IMR-90 (cell line): ENCODE measurements at regions not wholly inside any gene's neighbourhood (a gene's known extent, or its start where the extent isn't known, plus 50 kb on each side); places are given as distances from the start of the nearest gene placed in this dataset.

Experiments
- ATAC-seq: fragments of 200-7000 bp; cut with Tn5 transposase; 2 replicates; pipeline ENCODE4 v1.9.1; 2020; ENCODE audit warnings: low read depth, mild to moderate bottlenecking, moderate library complexity
- BruUV-seq: library from RNA; stranded (reverse); fragments of 400-500 nt; replicated peaks from 2 replicates; lab custom pipeline; 2021; lab: Mats Ljungman, UMichigan
- CTCF ChIA-PET: fragments of 300-600 bp; formaldehyde crosslinking; extraction: SDS; loops from one replicate; lab custom pipeline; 2021; ENCODE audit warnings: antibody characterized with exemption; lab: Yijun Ruan, JAX
- POLR2A ChIA-PET: fragments of 300-600 bp; sonication (Branson Sonifier 250); formaldehyde crosslinking; loops from one replicate; lab custom pipeline; 2022; ENCODE audit warnings: antibody characterized with exemption; ENCODE audit not compliant: unreplicated experiment; lab: Charles Lee
- DNase-seq: peaks from one replicate; pipeline ENCODE4 v3.0.0; 2013
- H2AFZ ChIP-seq: replicated peaks from 2 replicates; pipeline ENCODE3; 2013; ENCODE audit warnings: low read length, mild to moderate bottlenecking; ENCODE audit not compliant: poor library complexity
- H2AK5ac ChIP-seq: 2 replicates; pipeline ENCODE4 v1.6.1; 2013; ENCODE audit warnings: low read depth, low read length, inconsistent platforms
- H2AK9ac ChIP-seq: replicated peaks from 2 replicates; pipeline ENCODE3; 2013; ENCODE audit warnings: mild to moderate bottlenecking, low read depth, low read length, moderate library complexity; ENCODE audit not compliant: poor library complexity
- H2BK120ac ChIP-seq: 2 replicates; pipeline ENCODE4 v1.6.1; 2013; ENCODE audit warnings: low read depth, low read length, inconsistent platforms
- H2BK15ac ChIP-seq: 3 replicates; pipeline ENCODE4 v1.6.1; 2013; ENCODE audit warnings: low read depth, low read length, inconsistent platforms
- H2BK20ac ChIP-seq: 2 replicates; pipeline ENCODE4 v1.6.1; 2013; ENCODE audit warnings: low read depth, mild to moderate bottlenecking, inconsistent platforms, low read length, moderate library complexity
- H2BK5ac ChIP-seq: 2 replicates; pipeline ENCODE4 v1.6.1; 2013; ENCODE audit warnings: mild to moderate bottlenecking, low read depth, low read length, inconsistent platforms; ENCODE audit not compliant: poor library complexity, severe bottlenecking
- H3K14ac ChIP-seq: replicated peaks from 2 replicates; pipeline ENCODE4 v1.6.1; 2013; ENCODE audit warnings: low read depth, low read length, inconsistent platforms
- H3K18ac ChIP-seq: 2 replicates; pipeline ENCODE4 v1.6.1; 2013; ENCODE audit warnings: low read depth, low read length, control low read depth
- H3K23ac ChIP-seq: 2 replicates; pipeline ENCODE4 v1.6.1; 2013; ENCODE audit warnings: low read depth, low read length, inconsistent platforms
- H3K27ac ChIP-seq: 2 replicates; pipeline ENCODE4 v1.5.1; 2013; ENCODE audit warnings: mild to moderate bottlenecking, control low read depth, low read length; ENCODE audit not compliant: insufficient read depth
- H3K27me3 ChIP-seq: 2 replicates; pipeline ENCODE4 v1.6.1; 2013; ENCODE audit warnings: low read length; ENCODE audit not compliant: control insufficient read depth, insufficient read depth
- H3K36me3 ChIP-seq: 2 replicates; pipeline ENCODE4 v1.6.1; 2013; ENCODE audit warnings: low read length, mixed read lengths; ENCODE audit not compliant: control insufficient read depth, insufficient read depth
- H3K4ac ChIP-seq: 2 replicates; pipeline ENCODE4 v1.6.1; 2013; ENCODE audit warnings: low read depth, low read length, inconsistent platforms
- H3K4me1 ChIP-seq: 2 replicates; pipeline ENCODE4 v1.6.1; 2013; ENCODE audit warnings: low read length, mixed read lengths; ENCODE audit not compliant: control insufficient read depth, insufficient read depth
- H3K4me2 ChIP-seq: 2 replicates; pipeline ENCODE4 v1.6.1; 2013; ENCODE audit warnings: low read depth, mild to moderate bottlenecking, control low read depth, low read length, moderate library complexity
- H3K4me3 ChIP-seq: 2 replicates; pipeline ENCODE4 v1.5.1; 2013; ENCODE audit warnings: low read depth, mild to moderate bottlenecking, control low read depth, low read length, moderate library complexity; ENCODE audit not compliant: insufficient read depth
- H3K56ac ChIP-seq: 2 replicates; pipeline ENCODE4 v1.6.1; 2013; ENCODE audit warnings: low read length, inconsistent platforms; ENCODE audit not compliant: insufficient read depth; ENCODE audit errors: extremely low read depth
- H3K79me1 ChIP-seq, 2 experiments: 2 replicates each; pipeline ENCODE4 v1.6.1; 2013; ENCODE audit warnings: low read length in 2 of 2, inconsistent platforms in 1 of 2, low read depth in 1 of 2
- H3K9ac ChIP-seq: 2 replicates; pipeline ENCODE4 v1.6.1; 2013; ENCODE audit warnings: low read depth, low read length, control low read depth
- H3K9me1 ChIP-seq: 2 replicates; pipeline ENCODE4 v1.6.1; 2013; ENCODE audit warnings: low read length, inconsistent platforms; ENCODE audit not compliant: insufficient read depth
- H3K9me3 ChIP-seq: 2 replicates; pipeline ENCODE4 v1.6.1; 2013; ENCODE audit warnings: low read length; ENCODE audit not compliant: control insufficient read depth, insufficient read depth
- H4K20me1 ChIP-seq: 2 replicates; pipeline ENCODE4 v1.6.1; 2013; ENCODE audit warnings: low read length, inconsistent platforms; ENCODE audit not compliant: insufficient read depth
- H4K5ac ChIP-seq: 2 replicates; pipeline ENCODE4 v1.6.1; 2013; ENCODE audit warnings: mild to moderate bottlenecking, low read depth, low read length, control low read depth
- H4K8ac ChIP-seq, 2 experiments: 2 replicates each; pipeline ENCODE4 v1.6.1; 2013; ENCODE audit warnings: low read depth in 2 of 2, low read length in 2 of 2, control low read depth in 1 of 2, inconsistent platforms in 1 of 2
- H4K91ac ChIP-seq: 2 replicates; pipeline ENCODE4 v1.6.1; 2013; ENCODE audit warnings: low read depth, low read length, inconsistent platforms; ENCODE audit not compliant: insufficient read depth
- BHLHE40 ChIP-seq: fragments of 150-350 bp; IDR thresholded peaks from 2 replicates; pipeline ENCODE4 v1.6.1; 2016; ENCODE audit warnings: mild to moderate bottlenecking, low read depth, low read length
- CEBPB ChIP-seq: IDR thresholded peaks from 2 replicates; pipeline ENCODE4 v1.6.1; 2012; ENCODE audit warnings: low read depth, low read length, improper control_type of control experiment
- CHD1 ChIP-seq: IDR thresholded peaks from 2 replicates; pipeline ENCODE4 v1.6.1; 2012; ENCODE audit warnings: low read depth, low read length, improper control_type of control experiment
- FOS ChIP-seq: fragments of 150-350 bp; IDR thresholded peaks from 2 replicates; pipeline ENCODE4 v1.6.1; 2016; ENCODE audit warnings: low read depth, low read length
- MAFK ChIP-seq: IDR thresholded peaks from 2 replicates; pipeline ENCODE4 v1.6.1; 2012; ENCODE audit warnings: low read depth, low read length, improper control_type of control experiment
- MAZ ChIP-seq: IDR thresholded peaks from 2 replicates; pipeline ENCODE4 v1.6.1; 2012; ENCODE audit warnings: low read depth, mild to moderate bottlenecking, low read length, improper control_type of control experiment, moderate library complexity, borderline replicate concordance
- MXI1 ChIP-seq: IDR thresholded peaks from 2 replicates; pipeline ENCODE4 v1.6.1; 2012; ENCODE audit warnings: low read depth, mild to moderate bottlenecking, low read length, moderate library complexity, borderline replicate concordance
- NFE2L2 ChIP-seq: fragments of 150-350 bp; IDR thresholded peaks from 2 replicates; pipeline ENCODE4 v1.6.1; 2016; ENCODE audit warnings: low read depth, mild to moderate bottlenecking, low read length
- POLR2A ChIP-seq: IDR thresholded peaks from 2 replicates; pipeline ENCODE4 v1.6.1; 2012; ENCODE audit warnings: mild to moderate bottlenecking, low read depth, low read length
- RAD21 ChIP-seq: IDR thresholded peaks from 2 replicates; pipeline ENCODE4 v1.6.1; 2012; ENCODE audit warnings: low read length, improper control_type of control experiment
- RCOR1 ChIP-seq: IDR thresholded peaks from 2 replicates; pipeline ENCODE4 v1.6.1; 2012; ENCODE audit warnings: mild to moderate bottlenecking, low read length, improper control_type of control experiment; ENCODE audit not compliant: insufficient replicate concordance
- SMC3 ChIP-seq: fragments of 150-350 bp; IDR thresholded peaks from 2 replicates; pipeline ENCODE4 v1.6.1; 2016; ENCODE audit warnings: low read depth, mild to moderate bottlenecking, antibody characterized with exemption, low read length, moderate library complexity
- WGBS, 2 experiments: methylation state at CpG; one replicate each; pipeline versions ENCODE4 v1.1.5 to v1.1.7; 2013; ENCODE audit warnings: missing lambda C conversion rate in 2 of 2; ENCODE audit not compliant: insufficient read length in 1 of 2; ENCODE audit errors: extremely low coverage in 2 of 2; 5-methylcytosine and 5-hydroxymethylcytosine counted together
- dilution Hi-C: fragments of 300-500 bp; cut with HindIII; formaldehyde crosslinking; loops from one replicate; pipeline ENCODE4 v1.14.3; 2018; ENCODE audit warnings: low sequenced_read_pairs; ENCODE audit not compliant: unreplicated experiment
- in situ Hi-C: fragments of 300-500 bp; cut with MboI; formaldehyde crosslinking; loops from 3 replicates; pipeline ENCODE4 v1.14.3; 2019; ENCODE audit warnings: low sequenced_read_pairs, inconsistent platforms, mixed read lengths
- intact Hi-C: fragments of 100-400 bp; cut with micrococcal nuclease; formaldehyde crosslinking; loops from 2 replicates; pipeline ENCODE4 v1.10.0; 2022
- TF ChIP-seq, protein P1 (sequence below): fragments of 150-350 bp; IDR thresholded peaks from 2 replicates; pipeline ENCODE4 v1.6.1; 2017; ENCODE audit warnings: mild to moderate bottlenecking, antibody characterized with exemption, low read length, low read depth
- TF ChIP-seq, protein P2 (sequence below): conservative IDR thresholded peaks from 2 replicates; pipeline ENCODE4 v1.5.1; 2012; ENCODE audit warnings: mild to moderate bottlenecking, low read depth, low read length, improper control_type of control experiment
- TF ChIP-seq, protein P3 (sequence below): fragments of 150-350 bp; IDR thresholded peaks from 2 replicates; pipeline ENCODE4 v1.6.1; 2016; ENCODE audit warnings: low read depth, mild to moderate bottlenecking, low read length, moderate library complexity, borderline replicate concordance

DNA sequence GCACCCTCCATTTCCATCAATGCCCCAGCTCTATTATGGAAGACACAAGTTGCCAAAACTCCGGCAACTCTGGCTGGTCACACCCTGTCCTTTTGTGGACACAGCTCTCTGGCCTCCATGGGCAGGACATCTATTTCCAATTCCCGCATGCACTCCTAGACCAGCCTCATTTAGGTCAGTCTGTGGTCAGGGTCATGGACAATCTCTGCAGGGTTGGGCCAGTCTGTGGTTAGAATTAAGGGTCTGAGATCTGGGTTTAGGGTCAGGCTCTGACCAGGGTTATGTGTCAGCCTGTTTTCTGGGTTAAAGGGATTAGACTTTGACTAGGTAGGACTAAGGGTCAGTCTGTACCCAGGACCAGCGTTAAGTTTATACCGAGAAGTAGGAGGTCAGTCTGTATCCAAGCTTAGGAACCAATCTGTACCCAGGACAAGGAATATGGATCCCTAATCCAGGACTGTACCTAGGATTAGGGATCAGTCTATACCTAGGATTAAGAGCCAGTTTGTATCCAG lies 82.4 kb downstream of the VEGFA start:
- no peak overlapping the region for H3K14ac ChIP-seq
- H2AK5ac ChIP-seq, result peak overlapping the region; percentile 89; the same call in 1 of the 2 replicates
- no peak overlapping the region for H3K4me2 ChIP-seq
- H3K9ac ChIP-seq, result no peak overlapping the region
- TF ChIP-seq CHD1 (no peak), SMC3 (no peak), BHLHE40 (no peak), POLR2A (no peak), RCOR1 (no peak), MAZ (no peak), FOS (no peak), NFE2L2 (no peak), MAFK (no peak), MXI1 (no peak), CEBPB (no peak), RAD21 (no peak)
- TF ChIP-seq, protein P1, sequence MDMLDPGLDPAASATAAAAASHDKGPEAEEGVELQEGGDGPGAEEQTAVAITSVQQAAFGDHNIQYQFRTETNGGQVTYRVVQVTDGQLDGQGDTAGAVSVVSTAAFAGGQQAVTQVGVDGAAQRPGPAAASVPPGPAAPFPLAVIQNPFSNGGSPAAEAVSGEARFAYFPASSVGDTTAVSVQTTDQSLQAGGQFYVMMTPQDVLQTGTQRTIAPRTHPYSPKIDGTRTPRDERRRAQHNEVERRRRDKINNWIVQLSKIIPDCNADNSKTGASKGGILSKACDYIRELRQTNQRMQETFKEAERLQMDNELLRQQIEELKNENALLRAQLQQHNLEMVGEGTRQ, result no peak
- TF ChIP-seq, protein P2, sequence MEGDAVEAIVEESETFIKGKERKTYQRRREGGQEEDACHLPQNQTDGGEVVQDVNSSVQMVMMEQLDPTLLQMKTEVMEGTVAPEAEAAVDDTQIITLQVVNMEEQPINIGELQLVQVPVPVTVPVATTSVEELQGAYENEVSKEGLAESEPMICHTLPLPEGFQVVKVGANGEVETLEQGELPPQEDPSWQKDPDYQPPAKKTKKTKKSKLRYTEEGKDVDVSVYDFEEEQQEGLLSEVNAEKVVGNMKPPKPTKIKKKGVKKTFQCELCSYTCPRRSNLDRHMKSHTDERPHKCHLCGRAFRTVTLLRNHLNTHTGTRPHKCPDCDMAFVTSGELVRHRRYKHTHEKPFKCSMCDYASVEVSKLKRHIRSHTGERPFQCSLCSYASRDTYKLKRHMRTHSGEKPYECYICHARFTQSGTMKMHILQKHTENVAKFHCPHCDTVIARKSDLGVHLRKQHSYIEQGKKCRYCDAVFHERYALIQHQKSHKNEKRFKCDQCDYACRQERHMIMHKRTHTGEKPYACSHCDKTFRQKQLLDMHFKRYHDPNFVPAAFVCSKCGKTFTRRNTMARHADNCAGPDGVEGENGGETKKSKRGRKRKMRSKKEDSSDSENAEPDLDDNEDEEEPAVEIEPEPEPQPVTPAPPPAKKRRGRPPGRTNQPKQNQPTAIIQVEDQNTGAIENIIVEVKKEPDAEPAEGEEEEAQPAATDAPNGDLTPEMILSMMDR, result no peak
- TF ChIP-seq, protein P3, sequence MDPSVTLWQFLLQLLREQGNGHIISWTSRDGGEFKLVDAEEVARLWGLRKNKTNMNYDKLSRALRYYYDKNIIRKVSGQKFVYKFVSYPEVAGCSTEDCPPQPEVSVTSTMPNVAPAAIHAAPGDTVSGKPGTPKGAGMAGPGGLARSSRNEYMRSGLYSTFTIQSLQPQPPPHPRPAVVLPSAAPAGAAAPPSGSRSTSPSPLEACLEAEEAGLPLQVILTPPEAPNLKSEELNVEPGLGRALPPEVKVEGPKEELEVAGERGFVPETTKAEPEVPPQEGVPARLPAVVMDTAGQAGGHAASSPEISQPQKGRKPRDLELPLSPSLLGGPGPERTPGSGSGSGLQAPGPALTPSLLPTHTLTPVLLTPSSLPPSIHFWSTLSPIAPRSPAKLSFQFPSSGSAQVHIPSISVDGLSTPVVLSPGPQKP, result no peak
- H3K56ac ChIP-seq, result no peak overlapping the region
- no peak overlapping the region for H3K23ac ChIP-seq
- no peaks in the 10 kb centered on the region for H3K9me3 ChIP-seq
- no peaks in the 10 kb centered on the region for H3K79me1 ChIP-seq
- in situ Hi-C loops, result no loop called here
- H3K36me3 ChIP-seq, result no peaks in the 10 kb centered on the region
- ATAC-seq, result no peak
- ChIA-PET POLR2A (no interaction called here), CTCF (no interaction called here)
- H3K4ac ChIP-seq, result peak overlapping the region; percentile 91
- no peak for DNase-seq
- peaks cover 12% of the 10 kb centered on the region; the same call in 1 of the 2 replicates for H3K9me1 ChIP-seq
- H4K20me1 ChIP-seq, result no peaks in the 10 kb centered on the region
- H3K4me1 ChIP-seq, result peaks cover 18% of the 10 kb centered on the region
- H2AFZ ChIP-seq, result no peak overlapping the region
- H4K91ac ChIP-seq, result peak overlapping the region; percentile 98; the same call in 1 of the 2 replicates
- no peak overlapping the region for H2AK9ac ChIP-seq
- intact Hi-C loops, result no loop called here
- WGBS, 2 experiments, result no CpG with 5 or more reads among the region's 4 CpGs
- dilution Hi-C loops, result no loop called here
- no peak overlapping the region for H2BK5ac ChIP-seq
- H2BK15ac ChIP-seq, result peak overlapping the region; percentile 77; the same call in 1 of the 3 replicates
- H3K27me3 ChIP-seq, result peaks cover 8% of the 10 kb centered on the region
- H2BK20ac ChIP-seq, result peak overlapping the region; percentile 91
- H3K18ac ChIP-seq, result no peak overlapping the region
- no peak overlapping the region for H3K27ac ChIP-seq
- no peak overlapping the region for H3K4me3 ChIP-seq
- H4K5ac ChIP-seq, result no peak overlapping the region
- H2BK120ac ChIP-seq, result peak overlapping the region; percentile 87
- no TSS peak for BruUV-seq
- H4K8ac ChIP-seq, result no peak overlapping the region; a peak in 1 of 4 replicates
